GM21825 (cell line): ENCODE measurements at regions not wholly inside any gene's neighbourhood (a gene's known extent, or its start where the extent isn't known, plus 50 kb on each side); places are given as distances from the start of the nearest gene placed in this dataset.

ENCODE experiments used
- ATAC-seq: cut with Tn5 transposase; IDR thresholded peaks from one replicate; pipeline ENCODE4 v1.9.1; 2021; ENCODE audit warnings: mild to moderate bottlenecking, moderate library complexity; ENCODE audit not compliant: unreplicated experiment

- ATAC-seq: no peak
Measured at GRCh38 chr1:234870020-234870981, 258.3 kb downstream of the TOMM20 start.

GRCh38 chr1:234869182-234870019, 259.2 kb downstream of the TOMM20 start:
- no peak for ATAC-seq

- ATAC-seq: no peak
Measured at GRCh38 chr1:234868296-234869147, 258.5 kb upstream of the IRF2BP2 start.

GRCh38 chr1:234866007-234866866, 256.3 kb upstream of the IRF2BP2 start:
- no peak for ATAC-seq

- ATAC-seq: no peak
Measured at GRCh38 chr1:234865171-234866006, 255.4 kb upstream of the IRF2BP2 start.

GRCh38 chr1:234864116-234864515, 254.1 kb upstream of the IRF2BP2 start:
- ATAC-seq: no peak

- ATAC-seq: no peak
Measured at GRCh38 chr1:234863551-234863971, 253.6 kb upstream of the IRF2BP2 start.

GRCh38 chr1:234862944-234863515, 253.1 kb upstream of the IRF2BP2 start:
- ATAC-seq: no peak

- ATAC-seq: no peak
Measured at GRCh38 chr1:234862360-234862943, 252.5 kb upstream of the IRF2BP2 start.

GRCh38 chr1:234861761-234862160, 251.8 kb upstream of the IRF2BP2 start:
- ATAC-seq: no peak

- no peak for ATAC-seq
Measured at GRCh38 chr1:234861024-234861620, 251.1 kb upstream of the IRF2BP2 start.

GRCh38 chr1:234858722-234859121, 248.7 kb upstream of the IRF2BP2 start:
- no peak for ATAC-seq

GRCh38 chr1:234856845-234857245, 246.9 kb upstream of the IRF2BP2 start:
- no peak for ATAC-seq

GRCh38 chr1:234855851-234856250, 245.9 kb upstream of the IRF2BP2 start:
- no peak for ATAC-seq

- ATAC-seq: no peak
Measured at GRCh38 chr1:234854645-234855039, 244.7 kb upstream of the IRF2BP2 start.

- ATAC-seq: no peak
Measured at GRCh38 chr1:234853906-234854644, 244.1 kb upstream of the IRF2BP2 start.

GRCh38 chr1:234852659-234853058, 242.7 kb upstream of the IRF2BP2 start:
- no peak for ATAC-seq
